HEK293 (cell line): ENCODE measurements at regions not wholly inside any gene's neighbourhood (a gene's known extent, or its start where the extent isn't known, plus 50 kb on each side); places are given as distances from the start of the nearest gene placed in this dataset.
"Not testable (repeated sequence)": the region's sequence is repeated elsewhere in the genome, so short reads cannot be mapped to it uniquely, and the experiment has no call there.

Source experiments
- CTCF ChIA-PET: fragments of 350-600 bp; formaldehyde crosslinking; extraction: SDS; loops from one replicate; lab custom pipeline; 2021; ENCODE audit warnings: antibody characterized with exemption; lab: Yijun Ruan, JAX
- POLR2A ChIA-PET: fragments of 300-600 bp; formaldehyde crosslinking; extraction: SDS; loops from one replicate; lab custom pipeline; 2020; ENCODE audit warnings: antibody characterized with exemption, inconsistent platforms; lab: Yijun Ruan, JAX
- H3K27ac ChIP-seq: fragments of 200-500 bp; sonication (Bioruptor generic); 2 replicates; pipeline ENCODE4 v1.5.1; 2014; ENCODE audit warnings: low read depth, low read length, control low read depth, inconsistent platforms; ENCODE audit errors: extremely low read depth
- H3K36me3 ChIP-seq, 2 experiments: fragments of 200-500 bp in 1 of 2; sonication (Bioruptor generic) in 1 of 2; 1 replicate in 1 of 2; 2 replicates in 1 of 2; pipeline ENCODE4 v1.5.1; 2014 to 2017; ENCODE audit warnings: inconsistent platforms in 2 of 2, low read length in 2 of 2; ENCODE audit not compliant: control insufficient read depth in 2 of 2, insufficient read depth in 1 of 2
- H3K4me1 ChIP-seq: fragments of 200-500 bp; sonication (Bioruptor generic); 2 replicates; pipeline ENCODE4 v1.5.1; 2014; ENCODE audit warnings: mild to moderate bottlenecking, low read length, inconsistent platforms; ENCODE audit not compliant: control insufficient read depth, insufficient read depth
- H3K4me3 ChIP-seq: 2 replicates; pipeline ENCODE4 v1.5.1; 2011; ENCODE audit warnings: low read depth, mild to moderate bottlenecking, control low read depth, low read length, moderate library complexity
- H3K9me3 ChIP-seq: fragments of 200-500 bp; sonication (Bioruptor generic); 2 replicates; pipeline ENCODE4 v1.5.1; 2014; ENCODE audit warnings: low read depth, low read length, inconsistent platforms; ENCODE audit not compliant: control insufficient read depth, insufficient read depth
- CTCF ChIP-seq: fragments of 450-650 bp; formaldehyde crosslinking; IDR thresholded peaks from 2 replicates; pipeline ENCODE4 v1.5.1; 2016; ENCODE audit warnings: missing biosample characterization, missing genetic modification characterization
- ELK4 ChIP-seq: IDR thresholded peaks from 2 replicates; pipeline ENCODE4 v1.6.1; 2011; ENCODE audit warnings: mild to moderate bottlenecking, low read depth, low read length, borderline replicate concordance
- GFI1B ChIP-seq: fragments of 450-650 bp; formaldehyde crosslinking; IDR thresholded peaks from 2 replicates; pipeline ENCODE4 v1.5.1; 2016; ENCODE audit warnings: missing biosample characterization, missing genetic modification characterization
- HOXC10 ChIP-seq: sonication (generic); formaldehyde crosslinking; IDR thresholded peaks from 2 replicates; pipeline ENCODE4 v1.8.1; 2023; ENCODE audit warnings: mild to moderate bottlenecking, missing genetic modification reagents
- HOXD13 ChIP-seq: sonication (generic); formaldehyde crosslinking; IDR thresholded peaks from 2 replicates; pipeline ENCODE4 v1.8.0; 2022; ENCODE audit warnings: missing genetic modification reagents, borderline replicate concordance
- IKZF3 ChIP-seq: fragments of 450-650 bp; IDR thresholded peaks from 2 replicates; pipeline ENCODE4 v1.5.0; 2018; ENCODE audit warnings: missing biosample characterization, mild to moderate bottlenecking, missing genetic modification characterization, moderate library complexity
- KLF1 ChIP-seq: fragments of 450-650 bp; formaldehyde crosslinking; IDR thresholded peaks from 2 replicates; pipeline ENCODE4 v1.5.1; 2016; ENCODE audit warnings: missing biosample characterization, missing genetic modification characterization
- PRDM4 ChIP-seq: fragments of 450-650 bp; formaldehyde crosslinking; IDR thresholded peaks from 2 replicates; pipeline ENCODE4 v1.5.1; 2017; ENCODE audit warnings: missing biosample characterization, missing genetic modification characterization
- PRDM6 ChIP-seq: fragments of 450-650 bp; formaldehyde crosslinking; IDR thresholded peaks from 2 replicates; pipeline ENCODE4 v1.5.1; 2017; ENCODE audit warnings: missing biosample characterization, missing genetic modification characterization
- SETDB1 ChIP-seq: IDR thresholded peaks from one replicate; pipeline ENCODE4 v1.6.1; 2017; ENCODE audit warnings: mild to moderate bottlenecking, low read length, moderate library complexity, mixed read lengths; ENCODE audit not compliant: insufficient read length
- ZBTB1 ChIP-seq: fragments of 450-650 bp; formaldehyde crosslinking; IDR thresholded peaks from 2 replicates; pipeline ENCODE4 v1.5.1; 2016; ENCODE audit warnings: missing biosample characterization, missing genetic modification characterization
- ZBTB8A ChIP-seq: fragments of 450-650 bp; formaldehyde crosslinking; IDR thresholded peaks from 2 replicates; pipeline ENCODE4 v1.5.1; 2016; ENCODE audit warnings: missing biosample characterization, missing genetic modification characterization
- ZNF146 ChIP-seq: fragments of 450-650 bp; formaldehyde crosslinking; IDR thresholded peaks from 2 replicates; pipeline ENCODE4 v1.5.1; 2016; ENCODE audit warnings: missing biosample characterization, missing genetic modification characterization
- ZNF174 ChIP-seq: fragments of 450-650 bp; formaldehyde crosslinking; IDR thresholded peaks from 2 replicates; pipeline ENCODE4 v1.5.0; 2017; ENCODE audit warnings: missing biosample characterization, mild to moderate bottlenecking, missing genetic modification characterization
- ZNF416 ChIP-seq: fragments of 450-650 bp; formaldehyde crosslinking; IDR thresholded peaks from 2 replicates; pipeline ENCODE4 v1.5.1; 2016; ENCODE audit warnings: missing biosample characterization, missing genetic modification characterization
- ZNF501 ChIP-seq: fragments of 450-650 bp; formaldehyde crosslinking; IDR thresholded peaks from 2 replicates; pipeline ENCODE4 v1.5.1; 2016; ENCODE audit warnings: missing biosample characterization, missing genetic modification characterization
- ZNF561 ChIP-seq: fragments of 450-650 bp; IDR thresholded peaks from 2 replicates; pipeline ENCODE4 v1.5.1; 2018; ENCODE audit warnings: missing biosample characterization, missing genetic modification characterization, borderline replicate concordance
- ZNF623 ChIP-seq: fragments of 450-650 bp; formaldehyde crosslinking; IDR thresholded peaks from 2 replicates; pipeline ENCODE4 v1.5.1; 2016; ENCODE audit warnings: missing biosample characterization, missing genetic modification characterization
- ZNF639 ChIP-seq: fragments of 450-650 bp; formaldehyde crosslinking; IDR thresholded peaks from 2 replicates; pipeline ENCODE4 v1.5.1; 2016; ENCODE audit warnings: missing biosample characterization, missing genetic modification characterization
- ZNF701 ChIP-seq: fragments of 450-650 bp; formaldehyde crosslinking; IDR thresholded peaks from 2 replicates; pipeline ENCODE4 v1.5.1; 2016; ENCODE audit warnings: missing biosample characterization, missing genetic modification characterization
- ZNF777 ChIP-seq: fragments of 450-650 bp; formaldehyde crosslinking; IDR thresholded peaks from 2 replicates; pipeline ENCODE4 v1.5.1; 2017; ENCODE audit warnings: missing biosample characterization, missing genetic modification characterization, borderline replicate concordance

- TF ChIP-seq PRDM6: peak; percentile 73
- TF ChIP-seq ZNF701: no peak
- H3K4me1 ChIP-seq: no peaks in the 10 kb centered on the region
- no peaks in the 10 kb centered on the region for H3K36me3 ChIP-seq
- no peak overlapping the region for H3K4me3 ChIP-seq
- H3K9me3 ChIP-seq: no peaks in the 10 kb centered on the region
- ChIA-PET POLR2A (no interaction called here), CTCF (no interaction called here)
- H3K27ac ChIP-seq: no peak overlapping the region
Observed at GRCh38 chr6:134764741-134765140, 185.2 kb downstream of the ALDH8A1 start.

GRCh38 chr6:134763575-134763974 is 186.3 kb downstream of the ALDH8A1 start:
- peak; percentile 90 for TF ChIP-seq ZNF146
- H3K36me3 ChIP-seq, H3K4me1 ChIP-seq, H3K27ac ChIP-seq, POLR2A ChIA-PET, CTCF ChIA-PET, H3K9me3 ChIP-seq, H3K4me3 ChIP-seq: not testable (repeated sequence)

GRCh38 chr6:134758621-134759020 is 191.3 kb downstream of the ALDH8A1 start:
- Histone ChIP-seq H3K36me3 (no peaks in the 10 kb centered on the region), H3K4me3 (no peak overlapping the region), H3K4me1 (no peaks in the 10 kb centered on the region), H3K27ac (no peak overlapping the region), H3K9me3 (no peaks in the 10 kb centered on the region)
- ChIA-PET CTCF (interaction anchor here (0.7 to 1.0 kb wide), 3 partner anchors 13 to 835 kb away, joined by 3 read pairs; no protein-coding TSS in a partner anchor), POLR2A (no interaction called here)
- TF ChIP-seq GFI1B (tag by site-specific recombination): no peak
- TF ChIP-seq ZNF501: no peak
- TF ChIP-seq ZNF777 (tag by site-specific recombination): no peak

- Histone ChIP-seq H3K36me3 (no peaks in the 10 kb centered on the region), H3K4me3 (no peak overlapping the region), H3K4me1 (no peaks in the 10 kb centered on the region), H3K27ac (no peak overlapping the region), H3K9me3 (no peaks in the 10 kb centered on the region)
- ChIA-PET POLR2A (interaction anchor here (0.5 kb wide), 1 partner anchor 67 kb away, joined by 3 read pairs; no protein-coding TSS in a partner anchor), CTCF (interaction anchor here (1.0 kb wide), 1 partner anchor 834 kb away, joined by 3 read pairs; no protein-coding TSS in a partner anchor)
- TF ChIP-seq CTCF (tag by site-specific recombination): no peak
- no peak for TF ChIP-seq HOXD13 (CRISPR knock-in tag)
- no peak for TF ChIP-seq ZNF623 (tag by site-specific recombination)
- TF ChIP-seq SETDB1: no peak
- no peak for TF ChIP-seq HOXC10 (CRISPR knock-in tag)
- TF ChIP-seq ZBTB8A: no peak
- TF ChIP-seq ZNF174 (tag by site-specific recombination): no peak
- no peak for TF ChIP-seq PRDM4
- TF ChIP-seq ZNF561 (tag by site-specific recombination): no peak
- TF ChIP-seq ZNF416 (tag by site-specific recombination): no peak
- TF ChIP-seq ZBTB1 (tag by site-specific recombination): no peak
- no peak for TF ChIP-seq IKZF3 (tag by site-specific recombination)
- TF ChIP-seq KLF1 (tag by site-specific recombination): no peak
- no peak for TF ChIP-seq ZNF639 (tag by site-specific recombination)
- TF ChIP-seq ELK4: no peak
Observed at GRCh38 chr6:134757911-134758361, 192.0 kb downstream of the ALDH8A1 start.
